Spleen (tissue), 7 donors: ENCODE measurements at regions not wholly inside any gene's neighbourhood (a gene's known extent, or its start where the extent isn't known, plus 50 kb on each side); places are given as distances from the start of the nearest gene placed in this dataset.

Experiments
- CTCF ChIP-seq, 11 experiments: fragments of 200-600 bp in 7 of 11; fragments of 450-650 bp in 4 of 11; sonication (generic) in 4 of 11; IDR thresholded peaks in 8 of 11; conservative IDR thresholded peaks in 3 of 11; 1 replicate in 7 of 11; 2 replicates in 4 of 11; pipeline versions ENCODE4 v1.4.0 to v1.8.0; 2016 to 2021; ENCODE audit warnings: antibody characterized with exemption in 11 of 11, inconsistent platforms in 4 of 11, mild to moderate bottlenecking in 1 of 11
- POLR2A ChIP-seq, 3 donors: fragments of 450-650 bp; IDR thresholded peaks; one replicate each; pipeline ENCODE4 v1.5.1; 2017; ENCODE audit warnings: antibody characterized with exemption in 3 of 3, mild to moderate bottlenecking in 1 of 3
- POLR2AphosphoS5 ChIP-seq, 3 donors: sonication (generic); formaldehyde crosslinking; IDR thresholded peaks; one replicate each; pipeline ENCODE4 v1.5.1; 2017; ENCODE audit warnings: antibody characterized with exemption in 3 of 3
- donor health status: DM: no; HTN: no; CAD: no; lungs with moderate emphysema.
- donor health status: DM: no; HTN: no; CAD: no.
- donor health status: DM: no; HTN: no; CAD: no.

DNA sequence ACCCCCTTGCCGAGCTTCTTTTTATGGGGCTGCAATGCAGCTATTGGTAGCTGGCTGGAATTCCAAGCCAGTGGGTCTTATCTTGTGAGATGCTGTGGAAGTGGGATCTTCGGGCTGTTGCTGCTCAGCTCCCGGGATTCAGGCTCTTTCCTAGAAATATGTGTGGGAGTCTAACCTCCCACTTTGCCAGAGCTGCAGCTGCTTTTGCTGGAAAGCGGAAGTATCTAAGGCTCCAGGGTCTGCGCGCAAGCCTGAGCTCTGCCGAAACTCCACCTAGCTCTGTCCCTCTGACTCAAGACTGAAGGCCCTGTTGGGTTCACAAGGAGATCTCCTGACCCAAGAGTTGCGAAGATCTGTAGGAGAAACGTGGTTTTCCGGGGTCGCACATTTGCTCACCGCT is 151.1 kb upstream of the ANKRD55 start:
- TF ChIP-seq POLR2AphosphoS5 (IDR thresholded peaks at IDR 0.05) = no peak
- no peak for TF ChIP-seq POLR2A (IDR thresholded peaks at IDR 0.05)
- TF ChIP-seq CTCF (IDR thresholded peaks at IDR 0.05 in 8 of 11, conservative IDR thresholded peaks at IDR 0.05 in 3 of 11) = no peak
